NCI-H1092 treated with DMSO at 0.1 percent for 48 hours (cell line): ENCODE measurements at regions not wholly inside any gene's neighbourhood (a gene's known extent, or its start where the extent isn't known, plus 50 kb on each side); places are given as distances from the start of the nearest gene placed in this dataset.

ENCODE experiments used
- DNase-seq: peaks from one replicate; lab custom pipeline; 2025; lab: John Stamatoyannopoulos, UW

DNA sequence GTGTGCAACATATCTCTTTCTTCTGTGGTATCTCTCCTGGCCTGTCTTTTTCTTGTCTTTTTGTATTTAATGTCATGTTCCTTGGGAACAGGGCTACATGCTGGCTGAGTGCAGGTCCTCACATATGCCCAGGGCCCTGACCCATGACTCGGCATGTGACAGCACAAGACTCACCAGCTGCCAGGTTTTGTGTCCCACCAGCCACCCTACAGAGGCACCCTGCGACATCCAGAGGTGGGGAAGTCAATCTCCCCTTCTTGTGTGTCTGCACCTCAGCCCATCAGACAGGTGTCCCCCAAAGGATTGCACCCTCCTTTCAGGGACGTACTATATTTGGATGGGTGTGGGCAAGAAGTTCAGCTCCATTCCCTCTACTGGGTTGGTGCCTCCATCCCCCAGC, 576.3 kb downstream of the RNF144B start:
- no peak for DNase-seq

GRCh38 chr6:18973251-18973650, 586.1 kb downstream of the RNF144B start:
- peak; percentile 10 for DNase-seq

DNA sequence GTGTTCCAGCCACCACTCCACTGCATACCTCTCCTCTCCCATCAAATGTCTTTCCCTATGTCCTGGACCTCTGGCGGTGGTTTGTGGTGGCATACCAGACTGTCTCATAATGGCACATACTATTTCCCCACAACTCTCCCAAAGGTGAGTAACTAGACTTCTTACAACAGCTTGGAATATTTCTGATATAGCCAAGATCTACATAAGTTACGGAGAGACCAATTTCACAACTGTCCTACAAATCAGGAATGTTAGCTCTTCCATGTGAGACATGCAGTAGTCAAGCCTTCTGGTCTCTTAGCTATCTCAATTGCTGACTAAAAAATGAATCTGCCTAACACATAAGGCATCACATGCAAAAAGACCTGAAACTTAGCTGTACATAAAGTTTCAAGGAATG, 588.9 kb downstream of the RNF144B start:
- no peak for DNase-seq

GRCh38 chr6:18976966-18977365, 589.8 kb downstream of the RNF144B start:
- no peak for DNase-seq

DNA sequence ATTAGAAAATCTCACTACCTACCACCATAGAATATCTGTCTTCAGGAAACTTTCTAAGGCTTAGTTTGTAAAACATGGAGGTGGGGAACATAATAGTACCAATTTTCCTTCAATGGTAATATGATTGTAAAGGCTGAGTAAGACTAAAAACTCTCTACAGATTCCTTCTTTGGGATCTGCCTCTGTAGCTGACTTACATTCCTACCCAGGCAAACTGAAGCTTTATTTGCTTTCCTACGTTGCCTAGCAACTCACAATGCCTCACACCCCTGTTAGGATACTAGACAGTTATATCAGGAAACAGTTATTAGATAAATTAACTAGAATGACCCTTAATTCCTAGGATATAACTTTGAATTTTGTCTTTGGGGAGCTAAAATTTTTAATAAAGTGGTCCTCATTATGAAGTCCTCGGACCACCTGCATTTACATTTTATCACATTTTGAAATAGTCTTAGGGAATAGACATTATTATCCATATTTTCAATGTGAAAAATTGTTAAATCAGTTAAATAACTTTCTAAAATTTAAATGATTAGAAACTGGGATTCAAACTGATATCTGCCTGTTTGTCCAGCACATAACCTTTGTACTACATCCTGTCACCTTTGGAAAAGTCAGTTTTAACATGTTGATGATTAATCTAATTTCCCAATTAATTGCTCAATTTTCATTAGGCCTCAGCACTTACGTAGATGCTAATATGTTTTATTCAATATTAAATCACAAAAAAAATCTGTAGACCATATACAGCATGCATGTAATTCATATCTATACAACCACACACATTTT, 591.4 kb downstream of the RNF144B start:
- peak; percentile 36 for DNase-seq

DNA sequence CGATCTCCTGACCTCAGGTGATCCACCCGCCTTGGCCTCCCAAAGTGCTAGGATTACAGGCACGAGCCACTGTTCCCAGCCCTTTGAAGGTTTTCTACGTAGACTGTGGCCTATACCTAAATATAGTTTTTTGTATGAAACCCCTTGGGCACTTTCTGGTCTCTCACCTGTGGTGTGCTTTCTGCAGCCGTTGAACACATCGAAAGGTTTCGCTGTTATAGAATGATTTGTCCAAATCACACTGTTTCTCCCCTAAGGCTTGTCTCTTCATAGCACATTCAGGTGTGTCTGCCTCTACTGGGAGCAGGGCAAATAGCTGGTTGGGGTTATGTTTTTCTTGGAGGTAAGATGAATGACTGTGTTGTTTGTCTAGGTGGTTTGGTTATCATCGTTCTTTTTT, 597.9 kb downstream of the RNF144B start:
- DNase-seq = no peak

DNA sequence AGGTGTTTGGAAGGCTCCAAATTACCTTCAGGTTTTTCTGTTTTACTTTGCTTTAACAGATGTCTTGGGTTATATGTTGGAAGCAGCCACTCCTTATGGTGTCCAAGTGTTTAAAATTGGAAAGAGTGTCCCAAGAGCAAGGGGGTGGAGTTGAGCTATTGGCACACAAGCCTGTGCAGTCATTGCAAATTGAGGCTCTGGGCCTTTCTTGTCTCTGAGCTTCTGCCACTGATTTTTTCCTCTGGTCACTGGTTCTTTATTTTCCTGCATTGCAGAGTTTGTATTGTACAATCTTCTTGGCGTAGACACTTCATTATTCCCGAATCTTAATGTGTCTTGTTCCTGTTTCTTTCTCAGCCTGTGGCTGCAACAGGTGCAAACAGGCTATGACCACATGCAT, 598.8 kb downstream of the RNF144B start:
- no peak for DNase-seq

- DNase-seq = no peak
Measured at GRCh38 chr6:18988636-18989035, 601.5 kb downstream of the RNF144B start.

- peak; percentile 69 for DNase-seq
Measured at GRCh38 chr6:18990059-18990978, 603.2 kb downstream of the RNF144B start.

DNA sequence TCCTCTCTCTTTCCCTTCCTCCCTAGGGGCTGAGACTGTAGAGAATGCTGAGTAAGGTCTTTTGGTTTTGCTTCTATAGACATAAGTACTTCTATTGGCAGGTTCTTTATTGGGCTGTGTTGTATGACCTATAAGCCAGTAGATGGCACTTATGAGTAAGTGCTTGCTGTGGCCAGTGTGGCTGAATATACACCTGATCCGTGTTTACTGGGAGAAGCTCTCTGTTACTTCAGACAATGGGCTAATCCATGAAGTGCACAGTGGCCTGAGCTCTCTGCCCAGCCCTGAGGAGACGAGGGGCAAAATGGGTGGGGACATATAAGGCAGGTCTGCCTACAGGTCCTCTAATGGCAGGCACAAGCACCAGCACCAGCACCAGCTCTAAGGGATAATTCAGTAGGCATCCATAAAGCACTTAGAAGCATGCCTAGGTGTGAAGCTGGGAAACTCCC, 610.3 kb downstream of the RNF144B start:
- DNase-seq = peak; percentile 53

DNA sequence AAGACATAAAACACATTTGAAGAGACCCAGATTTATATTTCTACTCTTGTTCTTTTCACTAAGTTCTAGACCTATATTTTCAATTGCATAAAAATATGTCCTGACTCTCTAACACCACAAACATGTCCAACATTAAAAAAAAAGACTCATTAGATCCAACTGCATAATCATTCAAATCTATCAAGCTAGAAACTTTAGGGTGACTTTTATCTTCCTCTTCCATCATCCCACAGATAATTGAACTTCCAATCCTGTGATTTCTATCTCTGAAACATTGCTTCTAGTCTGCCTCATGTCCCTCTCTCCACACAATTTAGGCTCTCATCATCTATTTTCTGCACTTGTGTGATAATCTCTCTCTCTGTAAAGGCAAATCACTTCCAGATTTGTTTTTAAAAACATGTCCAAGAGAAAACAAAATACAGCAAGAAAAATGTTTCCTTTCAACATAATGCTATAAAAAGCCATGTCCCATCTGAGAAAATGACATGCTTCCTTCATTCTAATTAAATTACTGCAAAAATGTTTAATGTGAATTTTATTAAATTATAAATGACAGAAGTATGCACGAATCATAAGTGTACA, 615.9 kb downstream of the RNF144B start:
- no peak for DNase-seq

GRCh38 chr6:19004176-19004575, 617.0 kb downstream of the RNF144B start:
- DNase-seq = no peak

DNA sequence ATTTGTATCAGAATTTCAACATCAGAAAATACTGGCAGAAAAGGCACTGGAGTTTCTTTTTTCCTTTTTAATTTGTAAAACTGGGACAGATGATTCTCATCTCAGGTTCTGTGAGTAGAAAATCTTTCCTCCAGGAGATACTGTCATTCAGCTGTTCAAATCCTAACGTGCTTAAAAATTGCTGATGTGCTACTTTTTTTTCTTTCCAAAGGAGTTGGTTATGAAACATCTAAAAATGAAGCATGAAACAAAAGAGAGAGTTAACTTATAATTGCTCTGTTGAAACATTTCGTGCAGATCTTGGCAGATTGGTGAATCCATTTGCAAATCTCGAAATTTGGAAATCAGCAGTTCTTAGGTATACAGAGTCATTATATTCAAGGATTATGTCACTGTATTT, 622.6 kb downstream of the RNF144B start:
- DNase-seq = no peak

GRCh38 chr6:19013026-19013705, 626.0 kb downstream of the RNF144B start:
- DNase-seq = no peak

DNA sequence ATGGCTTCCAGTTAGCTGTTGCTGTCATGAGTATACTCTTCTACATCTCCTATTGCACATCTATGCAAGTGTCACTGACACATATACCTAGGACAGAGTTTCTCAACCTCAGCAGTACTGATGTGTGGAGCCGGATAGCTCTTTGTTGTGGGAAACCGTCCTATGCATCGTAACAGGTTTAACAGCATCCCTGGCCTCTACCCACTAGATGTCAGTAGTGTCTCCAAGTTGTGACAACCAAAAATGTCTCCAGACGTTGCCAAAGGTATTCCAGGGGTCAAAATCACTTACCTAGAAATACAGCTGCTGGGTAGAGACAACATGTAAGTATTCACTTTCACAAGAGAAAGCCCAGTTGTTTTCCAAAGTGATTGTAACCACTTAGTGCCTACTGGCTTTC, 637.6 kb downstream of the RNF144B start:
- DNase-seq = peak; percentile 41

DNA sequence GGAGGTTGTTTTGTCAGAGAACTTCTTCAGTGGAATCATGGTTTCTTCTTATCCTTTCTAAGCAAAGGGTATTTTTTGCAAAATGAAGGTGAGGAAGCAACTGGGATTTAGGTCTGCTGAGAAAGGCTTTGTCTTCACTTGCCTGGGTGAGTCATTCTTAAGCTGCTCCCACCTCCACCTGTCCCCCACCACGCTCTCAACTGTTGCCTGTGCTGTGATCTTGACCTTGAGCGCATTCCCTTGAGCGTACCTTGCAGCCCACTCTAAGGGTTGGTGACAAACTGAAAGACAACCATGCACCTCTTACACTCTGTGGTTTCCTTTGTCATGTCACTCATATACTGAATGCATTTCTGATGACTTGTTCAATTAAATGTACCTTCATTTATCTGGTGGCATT, 641.1 kb downstream of the RNF144B start:
- no peak for DNase-seq

GRCh38 chr6:19032591-19033295, 645.6 kb downstream of the RNF144B start:
- DNase-seq = no peak

DNA sequence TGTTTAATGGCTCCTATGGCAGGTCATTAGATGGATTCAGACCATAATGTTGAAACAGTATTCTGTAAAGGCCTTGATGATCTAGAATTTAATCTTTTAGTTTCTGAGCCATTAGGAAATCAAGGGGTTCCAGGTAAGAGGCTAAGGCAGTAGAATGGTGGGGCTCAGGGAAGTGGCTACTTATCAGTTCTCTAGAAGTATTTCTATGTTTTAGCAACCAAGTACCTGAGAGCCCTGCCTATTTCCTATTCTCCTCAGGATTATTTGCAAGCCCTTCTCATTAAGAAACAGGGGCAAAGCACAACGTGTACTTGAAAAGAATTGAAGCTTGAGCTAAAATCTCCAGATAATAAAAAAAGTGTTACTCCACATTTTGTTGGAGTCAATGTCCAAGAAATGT, 646.5 kb downstream of the RNF144B start:
- no peak for DNase-seq

GRCh38 chr6:19034986-19035385, 647.8 kb downstream of the RNF144B start:
- DNase-seq = no peak

DNA sequence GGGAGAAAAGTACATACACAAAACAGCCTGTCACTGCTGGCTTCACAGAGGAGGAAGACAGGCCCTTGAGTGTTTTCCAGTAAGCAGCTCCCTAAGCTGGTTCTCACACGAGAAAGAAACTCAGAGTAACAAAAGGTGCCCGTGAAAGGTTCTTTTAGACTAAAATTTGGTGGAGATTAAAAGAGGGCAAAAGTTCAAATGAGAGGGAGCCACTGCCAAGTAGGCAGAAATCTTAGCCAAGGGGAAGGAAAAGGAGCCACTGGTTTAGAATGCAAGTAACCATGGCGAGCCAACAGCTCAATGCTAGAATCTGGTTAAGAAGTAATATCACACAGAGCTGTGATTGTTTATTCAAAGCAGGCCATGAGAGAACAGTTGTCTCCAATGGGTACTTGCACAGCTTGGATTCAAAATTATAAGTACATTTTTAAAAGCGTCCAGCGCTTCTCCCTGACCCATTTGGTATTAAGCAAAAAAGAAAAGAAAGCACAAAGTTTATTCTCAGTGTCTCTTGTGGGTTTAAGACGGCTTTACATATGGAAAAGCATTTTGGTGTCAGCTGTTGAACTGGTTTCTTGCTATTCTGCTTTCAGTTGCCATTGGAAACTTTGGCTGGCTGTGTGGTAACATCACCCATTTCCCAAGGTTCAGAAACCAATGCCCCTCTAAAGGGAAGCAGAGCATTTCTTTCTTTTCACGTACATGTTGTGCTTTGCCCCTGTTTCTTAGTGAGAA, 648.5 kb downstream of the RNF144B start:
- no peak for DNase-seq

GRCh38 chr6:19036196-19036555, 649.0 kb downstream of the RNF144B start:
- no peak for DNase-seq
